ENCODE measurements at regions not wholly inside any gene's neighbourhood (a gene's known extent, or its start where the extent isn't known, plus 50 kb on each side); places are given as distances from the start of the nearest gene placed in this dataset.

GRCh38 chr9:108039493-108039892, 549.9 kb upstream of the KLF4 start:
- no peaks in the 10 kb centered on the region for H3K36me3 ChIP-seq (ENCODE audit: insufficient read depth, low read length)
- H3K4me1 ChIP-seq (ENCODE audit: insufficient read depth, low read length, poor library complexity, severe bottlenecking) = no peaks in the 10 kb centered on the region
- no peaks in the 10 kb centered on the region for H3K27me3 ChIP-seq (ENCODE audit: insufficient read depth, low read length, poor library complexity, severe bottlenecking)
- H3K79me2 ChIP-seq (ENCODE audit: insufficient read depth, low read length) = no peaks in the 10 kb centered on the region
- H3K4me3 ChIP-seq (ENCODE audit: low read length, poor library complexity, severe bottlenecking) = no peak overlapping the region
- no peaks in the 10 kb centered on the region for H4K20me1 ChIP-seq (ENCODE audit: insufficient read depth, low read length, poor library complexity, severe bottlenecking)
- no peaks in the 10 kb centered on the region for H3K9me2 ChIP-seq (replicated peaks; ENCODE audit: low read depth, low read length)
- no peak for TF ChIP-seq EZH2phosphoT487 (IDR thresholded peaks at IDR 0.05; ENCODE audit: borderline replicate concordance)
- TF ChIP-seq CTCF (conservative IDR thresholded peaks at IDR 0.05; ENCODE audit: low read length) = no peak
- H3K9ac ChIP-seq (ENCODE audit: low read depth, low read length, poor library complexity, severe bottlenecking) = no peak overlapping the region
- no peak overlapping the region for H2AFZ ChIP-seq (ENCODE audit: low read length)
- H3K9me3 ChIP-seq (ENCODE audit: insufficient read depth, low read depth, low read length) = peaks cover 3% of the 10 kb centered on the region; the same call in 1 of the 2 replicates
- H3F3A ChIP-seq (ENCODE audit: low read depth) = no peaks in the 10 kb centered on the region
- no peak overlapping the region for H3K4me2 ChIP-seq (ENCODE audit: low read depth, low read length, poor library complexity, severe bottlenecking)

- Histone ChIP-seq H3K9me2 (replicated peaks; ENCODE audit: low read depth, low read length) (no peaks in the 10 kb centered on the region), H3K79me2 (ENCODE audit: insufficient read depth, low read length) (no peaks in the 10 kb centered on the region), H3F3A (ENCODE audit: low read depth) (no peaks in the 10 kb centered on the region), H4K20me1 (ENCODE audit: insufficient read depth, low read length, poor library complexity, severe bottlenecking) (no peaks in the 10 kb centered on the region), H3K9ac (ENCODE audit: low read depth, low read length, poor library complexity, severe bottlenecking) (no peak overlapping the region), H3K4me3 (ENCODE audit: low read length, poor library complexity, severe bottlenecking) (no peak overlapping the region), H2AFZ (ENCODE audit: low read length) (no peak overlapping the region), H3K27me3 (ENCODE audit: insufficient read depth, low read length, poor library complexity, severe bottlenecking) (no peaks in the 10 kb centered on the region), H3K9me3 (ENCODE audit: insufficient read depth, low read depth, low read length) (peaks cover 3% of the 10 kb centered on the region; the same call in 1 of the 2 replicates), H3K4me1 (ENCODE audit: insufficient read depth, low read length, poor library complexity, severe bottlenecking) (no peaks in the 10 kb centered on the region), H3K4me2 (ENCODE audit: low read depth, low read length, poor library complexity, severe bottlenecking) (no peak overlapping the region), H3K36me3 (ENCODE audit: insufficient read depth, low read length) (no peaks in the 10 kb centered on the region)
- TF ChIP-seq EZH2phosphoT487 (IDR thresholded peaks at IDR 0.05; ENCODE audit: borderline replicate concordance) (no peak), CTCF (conservative IDR thresholded peaks at IDR 0.05; ENCODE audit: low read length) (no peak)
Measured at GRCh38 chr9:108039012-108039411, 549.4 kb upstream of the KLF4 start.

DNA sequence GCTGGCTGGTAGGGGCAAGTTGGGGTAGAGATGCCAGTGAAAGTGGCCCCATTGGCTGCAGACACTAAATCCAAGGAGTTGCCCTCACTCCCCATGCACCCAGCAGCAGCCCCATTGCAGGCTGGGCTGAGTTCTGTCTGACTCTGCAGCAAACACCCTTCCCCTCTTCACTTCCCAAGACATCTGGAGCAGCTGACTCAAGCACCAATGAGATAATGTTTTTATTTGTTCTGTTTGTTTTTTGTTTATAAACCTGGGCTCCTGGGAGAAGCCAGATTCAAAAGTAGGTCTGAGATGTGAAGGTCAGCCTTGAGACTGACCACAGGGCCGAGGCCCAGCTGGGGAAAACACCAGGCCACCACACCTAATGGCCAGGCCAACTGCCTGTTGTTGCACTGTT, 545.9 kb upstream of the KLF4 start:
- Histone ChIP-seq H3K4me1 (ENCODE audit: insufficient read depth, low read length, poor library complexity, severe bottlenecking) (no peaks in the 10 kb centered on the region), H3K36me3 (ENCODE audit: insufficient read depth, low read length) (no peaks in the 10 kb centered on the region), H3K9ac (ENCODE audit: low read depth, low read length, poor library complexity, severe bottlenecking) (no peak overlapping the region), H4K20me1 (ENCODE audit: insufficient read depth, low read length, poor library complexity, severe bottlenecking) (no peaks in the 10 kb centered on the region), H3K27me3 (ENCODE audit: insufficient read depth, low read length, poor library complexity, severe bottlenecking) (no peaks in the 10 kb centered on the region), H3F3A (ENCODE audit: low read depth) (no peaks in the 10 kb centered on the region), H3K9me3 (ENCODE audit: insufficient read depth, low read depth, low read length) (peaks cover 3% of the 10 kb centered on the region; the same call in 1 of the 2 replicates), H3K4me3 (ENCODE audit: low read length, poor library complexity, severe bottlenecking) (no peak overlapping the region), H3K4me2 (ENCODE audit: low read depth, low read length, poor library complexity, severe bottlenecking) (no peak overlapping the region), H3K9me2 (replicated peaks; ENCODE audit: low read depth, low read length) (no peaks in the 10 kb centered on the region), H3K79me2 (ENCODE audit: insufficient read depth, low read length) (no peaks in the 10 kb centered on the region), H2AFZ (ENCODE audit: low read length) (no peak overlapping the region)
- no peak for TF ChIP-seq EZH2phosphoT487 (IDR thresholded peaks at IDR 0.05; ENCODE audit: borderline replicate concordance)
- no peak for TF ChIP-seq CTCF (conservative IDR thresholded peaks at IDR 0.05; ENCODE audit: low read length)

Measured in Loucy (cell line).